SK-N-SH (cell line): ENCODE measurements at regions not wholly inside any gene's neighbourhood (a gene's known extent, or its start where the extent isn't known, plus 50 kb on each side); places are given as distances from the start of the nearest gene placed in this dataset.

Source experiments
- CTCF ChIA-PET: fragments of 300-600, 350-600 bp; formaldehyde crosslinking; extraction: SDS; loops from one replicate; lab custom pipeline; 2021; lab: Yijun Ruan, JAX
- POLR2A ChIA-PET: fragments of 350-600 bp; sonication (Branson Sonifier 250); formaldehyde crosslinking; extraction: SDS; loops from one replicate; lab custom pipeline; 2020; ENCODE audit warnings: antibody characterized with exemption, inconsistent platforms; lab: Yijun Ruan, JAX
- DNase-seq: peaks from one replicate; pipeline ENCODE4 v3.0.0; 2012
- H2AFZ ChIP-seq: fragments of 200-600 bp; sonication (generic); 2 replicates; pipeline ENCODE4 v1.8.1; 2016; ENCODE audit warnings: antibody characterized with exemption, mild to moderate bottlenecking, low read depth
- H3F3A ChIP-seq: fragments of 200-600 bp; sonication (generic); replicated peaks from 2 replicates; pipeline ENCODE3; 2016; ENCODE audit warnings: antibody characterized with exemption, mild to moderate bottlenecking; ENCODE audit not compliant: insufficient read depth
- H3K27ac ChIP-seq, 2 experiments: fragments of 200-500 bp in 1 of 2; fragments of 200-600 bp in 1 of 2; sonication (Bioruptor generic) in 1 of 2; sonication (generic), shearing (Covaris generic) in 1 of 2; 2 replicates each; pipeline versions ENCODE4 v1.5.1 to v1.6.1; 2014 to 2016; ENCODE audit warnings: low read depth in 2 of 2, inconsistent platforms in 1 of 2, low read length in 1 of 2, mild to moderate bottlenecking in 1 of 2, mixed read lengths in 1 of 2
- H3K27me3 ChIP-seq: fragments of 200-600 bp; sonication (generic), shearing (Covaris generic); 2 replicates; pipeline ENCODE4 v1.6.1; 2016; ENCODE audit warnings: mixed run types; ENCODE audit not compliant: insufficient read depth
- H3K36me3 ChIP-seq, 2 experiments: fragments of 200-500 bp in 1 of 2; fragments of 200-600 bp in 1 of 2; sonication (Bioruptor generic) in 1 of 2; sonication (generic) in 1 of 2; replicated peaks in 1 of 2; 2 replicates each; pipeline versions ENCODE3 to v1.5.1; 2014 to 2016; ENCODE audit warnings: low read length in 1 of 2, mild to moderate bottlenecking in 1 of 2; ENCODE audit not compliant: insufficient read depth in 2 of 2, control insufficient read depth in 1 of 2
- H3K4me1 ChIP-seq, 2 experiments: fragments of 200-500 bp in 1 of 2; fragments of 200-600 bp in 1 of 2; sonication (Bioruptor generic) in 1 of 2; sonication (generic), shearing (Covaris generic) in 1 of 2; 2 replicates each; pipeline versions ENCODE4 v1.5.1 to v1.6.1; 2014 to 2016; ENCODE audit warnings: low read depth in 1 of 2, low read length in 1 of 2, mixed run types in 1 of 2; ENCODE audit not compliant: insufficient read depth in 2 of 2, control insufficient read depth in 1 of 2
- H3K4me2 ChIP-seq: fragments of 200-600 bp; sonication (generic), shearing (Covaris generic); 2 replicates; pipeline ENCODE4 v1.6.1; 2017; ENCODE audit warnings: mixed run types
- H3K4me3 ChIP-seq, 2 experiments: fragments of 200-500 bp in 1 of 2; fragments of 200-600 bp in 1 of 2; sonication (Bioruptor generic) in 1 of 2; sonication (generic), shearing (Covaris generic) in 1 of 2; 2 replicates each; pipeline versions ENCODE4 v1.5.1 to v1.8.1; 2014 to 2016; ENCODE audit warnings: low read depth in 2 of 2, inconsistent platforms in 1 of 2, low read length in 1 of 2, mild to moderate bottlenecking in 1 of 2, mixed read lengths in 1 of 2, moderate library complexity in 1 of 2
- H3K79me2 ChIP-seq: fragments of 200-600 bp; sonication (generic); 2 replicates; pipeline ENCODE4 v1.8.1; 2017; ENCODE audit warnings: mild to moderate bottlenecking; ENCODE audit not compliant: insufficient read depth
- H3K9ac ChIP-seq: fragments of 200-600 bp; sonication (generic); 2 replicates; pipeline ENCODE4 v1.6.1; 2017; ENCODE audit warnings: mixed run types
- H3K9me2 ChIP-seq: fragments of 200-600 bp; sonication (generic); 2 replicates; pipeline ENCODE4 v1.6.1; 2017; ENCODE audit warnings: mixed run types
- H3K9me3 ChIP-seq: fragments of 200-600 bp; sonication (generic); 2 replicates; pipeline ENCODE4 v1.6.1; 2017; ENCODE audit warnings: mixed run types, mild to moderate bottlenecking, moderate library complexity
- H4K20me1 ChIP-seq: fragments of 200-600 bp; sonication (generic); 2 replicates; pipeline ENCODE4 v1.6.1; 2017; ENCODE audit warnings: mild to moderate bottlenecking, mixed run types; ENCODE audit not compliant: insufficient read depth
- CHD2 ChIP-seq: fragments of 150-350 bp; IDR thresholded peaks from 2 replicates; pipeline ENCODE4 v1.6.1; 2018; ENCODE audit warnings: low read length; ENCODE audit not compliant: partially characterized antibody
- ELF1 ChIP-seq: IDR thresholded peaks from 2 replicates; pipeline ENCODE4 v1.4.0; 2012
- EP300 ChIP-seq, 2 experiments: IDR thresholded peaks; 2 replicates each; pipeline versions ENCODE4 v1.4.0 to v1.6.1; 2012; ENCODE audit warnings: borderline replicate concordance in 1 of 2, low read depth in 1 of 2, low read length in 1 of 2
- FOXJ3 ChIP-seq: sonication (generic); formaldehyde crosslinking; IDR thresholded peaks from 2 replicates; pipeline ENCODE4 v1.5.1; 2020; ENCODE audit warnings: mild to moderate bottlenecking, missing genetic modification reagents
- FOXM1 ChIP-seq: IDR thresholded peaks from 2 replicates; pipeline ENCODE4 v1.4.0; 2012; ENCODE audit warnings: low read depth, mild to moderate bottlenecking
- GABPA ChIP-seq: IDR thresholded peaks from 2 replicates; pipeline ENCODE4 v1.4.0; 2012; ENCODE audit warnings: low read depth, mild to moderate bottlenecking
- IRF3 ChIP-seq: fragments of 150-350 bp; IDR thresholded peaks from 2 replicates; pipeline ENCODE4 v1.6.1; 2016; ENCODE audit warnings: mild to moderate bottlenecking, low read depth, low read length
- NFIC ChIP-seq: IDR thresholded peaks from 2 replicates; pipeline ENCODE4 v1.4.0; 2012; ENCODE audit warnings: borderline replicate concordance
- POLR2AphosphoS5 ChIP-seq: IDR thresholded peaks from 2 replicates; pipeline ENCODE4 v1.6.1; 2012; ENCODE audit warnings: low read depth, low read length
- RAD21 ChIP-seq: IDR thresholded peaks from 2 replicates; pipeline ENCODE4 v1.6.1; 2012; ENCODE audit warnings: mild to moderate bottlenecking, low read length
- RCOR1 ChIP-seq: fragments of 150-350 bp; IDR thresholded peaks from 2 replicates; pipeline ENCODE4 v1.6.1; 2017; ENCODE audit warnings: antibody characterized with exemption, low read length
- REST ChIP-seq: IDR thresholded peaks from 2 replicates; pipeline ENCODE4 v1.6.1; 2012; ENCODE audit warnings: mild to moderate bottlenecking, low read depth, low read length, moderate library complexity
- RFX5 ChIP-seq: IDR thresholded peaks from 2 replicates; pipeline ENCODE4 v1.6.1; 2012; ENCODE audit warnings: mild to moderate bottlenecking, improper control_type of control experiment, low read length
- RXRA ChIP-seq: IDR thresholded peaks from 2 replicates; pipeline ENCODE4 v1.4.0; 2012; ENCODE audit warnings: low read depth, mild to moderate bottlenecking, borderline replicate concordance
- SIN3A ChIP-seq: IDR thresholded peaks from 2 replicates; pipeline ENCODE4 v1.6.1; 2012; ENCODE audit warnings: low read depth, mild to moderate bottlenecking, low read length, moderate library complexity, borderline replicate concordance
- TAF1 ChIP-seq: IDR thresholded peaks from 2 replicates; pipeline ENCODE4 v1.6.1; 2012; ENCODE audit warnings: low read depth, mild to moderate bottlenecking, low read length, moderate library complexity, borderline replicate concordance
- TCF12 ChIP-seq: IDR thresholded peaks from 2 replicates; pipeline ENCODE4 v1.4.0; 2012
- TEAD4 ChIP-seq: IDR thresholded peaks from 2 replicates; pipeline ENCODE4 v1.4.0; 2012; ENCODE audit warnings: mild to moderate bottlenecking, borderline replicate concordance; ENCODE audit not compliant: insufficient read depth
- USF2 ChIP-seq: fragments of 150-350 bp; IDR thresholded peaks from 2 replicates; pipeline ENCODE4 v1.6.1; 2017; ENCODE audit warnings: antibody characterized with exemption, low read length, low read depth, borderline replicate concordance
- YY1 ChIP-seq: IDR thresholded peaks from 2 replicates; pipeline ENCODE4 v1.4.0; 2012; ENCODE audit warnings: low read depth, mild to moderate bottlenecking
- ZBTB33 ChIP-seq: IDR thresholded peaks from 2 replicates; pipeline ENCODE4 v1.4.0; 2012; ENCODE audit warnings: low read depth, borderline replicate concordance
- WGBS: methylation state at CpG from one replicate; pipeline ENCODE4 v1.1.6; 2017; ENCODE audit warnings: low lambda C conversion rate; 5-methylcytosine and 5-hydroxymethylcytosine counted together

GRCh38 chr15:70306582-70306981 is 208.9 kb upstream of the TLE3 start:
- no peak overlapping the region for H2AFZ ChIP-seq
- no peaks in the 10 kb centered on the region for H3K36me3 ChIP-seq
- no peak overlapping the region for H3K27ac ChIP-seq
- ChIA-PET CTCF (interaction anchor here (1.3 to 1.6 kb wide), 2 partner anchors 11 to 29 kb away, joined by 3 read pairs; no protein-coding TSS in a partner anchor), POLR2A (no interaction called here)
- no peaks in the 10 kb centered on the region for H3K9me2 ChIP-seq
- no peaks in the 10 kb centered on the region for H3K9me3 ChIP-seq
- peaks cover 0 to 13% of the 10 kb centered on the region in 2 experiments; a peak in 1 of 4 replicates for H3K4me1 ChIP-seq
- no peak overlapping the region for H3K4me2 ChIP-seq
- H3K79me2 ChIP-seq: no peaks in the 10 kb centered on the region
- WGBS: 93% methylated on average over 4 of the region's 4 CpGs
- no peaks in the 10 kb centered on the region for H3K27me3 ChIP-seq
- DNase-seq: no peak
- TF ChIP-seq RAD21: no peak
- no peak for TF ChIP-seq TCF12
- TF ChIP-seq RCOR1: no peak
- no peak for TF ChIP-seq POLR2AphosphoS5
- no peak for TF ChIP-seq NFIC
- no peak for TF ChIP-seq IRF3
- TF ChIP-seq FOXJ3 (CRISPR knock-in tag): no peak
- no peak for TF ChIP-seq EP300 (IDR thresholded peaks at IDR 0.05; ENCODE audit: borderline replicate concordance in 1 of 2, low read depth in 1 of 2, low read length in 1 of 2)
- TF ChIP-seq GABPA: no peak
- TF ChIP-seq ELF1: no peak
- TF ChIP-seq RFX5: no peak
- TF ChIP-seq REST: no peak
- TF ChIP-seq FOXM1: no peak
- no peak for TF ChIP-seq RXRA
- TF ChIP-seq SIN3A: no peak
- no peaks in the 10 kb centered on the region for H3F3A ChIP-seq
- H3K9ac ChIP-seq: no peak overlapping the region
- H4K20me1 ChIP-seq: no peaks in the 10 kb centered on the region
- no peak overlapping the region for H3K4me3 ChIP-seq

- Histone ChIP-seq H3K9me2 (no peaks in the 10 kb centered on the region), H3K4me3 (no peak overlapping the region), H3K4me2 (no peak overlapping the region), H3K9me3 (no peaks in the 10 kb centered on the region), H3K4me1 (peaks cover 0 to 18% of the 10 kb centered on the region in 2 experiments; a peak in 1 of 4 replicates), H3K9ac (no peak overlapping the region), H2AFZ (no peak overlapping the region), H3F3A (no peaks in the 10 kb centered on the region), H4K20me1 (no peaks in the 10 kb centered on the region), H3K36me3 (no peaks in the 10 kb centered on the region), H3K79me2 (no peaks in the 10 kb centered on the region), H3K27ac (no peak overlapping the region), H3K27me3 (no peaks in the 10 kb centered on the region)
- WGBS: 80% methylated on average over 6 of the region's 6 CpGs
- ChIA-PET CTCF (interaction anchor here (1.3 to 1.6 kb wide), 2 partner anchors 12 to 30 kb away, joined by 3 read pairs; no protein-coding TSS in a partner anchor), POLR2A (no interaction called here)
- no peak for DNase-seq
- TF ChIP-seq POLR2AphosphoS5 (no peak), TAF1 (no peak), FOXM1 (no peak), TCF12 (no peak), USF2 (no peak), YY1 (no peak), NFIC (no peak), ZBTB33 (no peak), TEAD4 (no peak), FOXJ3 (CRISPR knock-in tag) (no peak), RAD21 (no peak), RXRA (no peak), CHD2 (no peak), RFX5 (no peak)
These were observed 208.4 kb upstream of the TLE3 start for GRCh38 chr15:70306081-70306480.
